Activated CD8-positive, alpha-beta T cell treated with anti-CD3 and anti-CD28 coated beads for 36 hours (primary cell): ENCODE measurements at regions not wholly inside any gene's neighbourhood (a gene's known extent, or its start where the extent isn't known, plus 50 kb on each side); places are given as distances from the start of the nearest gene placed in this dataset.
"Not testable (repeated sequence)": the region's sequence is repeated elsewhere in the genome, so short reads cannot be mapped to it uniquely, and the experiment has no call there.

Experiments
- ATAC-seq: fragments of 200-7000 bp; cut with Tn5 transposase; one replicate; pipeline ENCODE4 v1.10.0; 2021; ENCODE audit warnings: mild to moderate bottlenecking, moderate library complexity
- CTCF ChIA-PET: fragments of 350-600 bp; sonication (Branson Sonifier 250); formaldehyde crosslinking; loops from one replicate; lab custom pipeline; 2021; ENCODE audit warnings: antibody characterized with exemption; lab: Charles Lee
- POLR2A ChIA-PET: fragments of 350-600 bp; sonication (Branson Sonifier 250); formaldehyde crosslinking; loops from one replicate; lab custom pipeline; 2021; ENCODE audit warnings: antibody characterized with exemption; lab: Charles Lee
- DNase-seq: peaks from one replicate; pipeline ENCODE4 v3.0.0-alpha.2; 2020
- H3K27ac Mint-ChIP-seq: one replicate; pipeline ENCODE4 v1.8.0; 2021; ENCODE audit warnings: mild to moderate bottlenecking, mixed read lengths
- H3K27me3 Mint-ChIP-seq: one replicate; pipeline ENCODE4 v1.8.0; 2021; ENCODE audit warnings: mixed read lengths
- H3K36me3 Mint-ChIP-seq: one replicate; pipeline ENCODE4 v1.8.0; 2021; ENCODE audit warnings: low read depth, mixed read lengths
- H3K4me1 Mint-ChIP-seq: one replicate; pipeline ENCODE4 v1.8.0; 2021; ENCODE audit warnings: low read depth, mixed read lengths
- H3K4me3 Mint-ChIP-seq: one replicate; pipeline ENCODE4 v1.8.0; 2021; ENCODE audit warnings: mild to moderate bottlenecking, moderate library complexity, mixed read lengths
- H3K9me3 Mint-ChIP-seq: one replicate; pipeline ENCODE4 v1.8.0; 2021; ENCODE audit warnings: mixed read lengths
- CTCF ChIP-seq: fragments of 200-600 bp; IDR thresholded peaks from one replicate; pipeline ENCODE4 v1.8.0; 2022; ENCODE audit warnings: antibody characterized with exemption, mild to moderate bottlenecking
- intact Hi-C: fragments of 100-400 bp; cut with micrococcal nuclease; formaldehyde crosslinking; loops from one replicate; pipeline ENCODE4 v1.10.0; 2022

- no peak overlapping the region for H3K27ac Mint-ChIP-seq
- H3K27me3 Mint-ChIP-seq, result no peaks in the 10 kb centered on the region
- H3K9me3 Mint-ChIP-seq, result peaks cover 8% of the 10 kb centered on the region
- POLR2A ChIA-PET, result no interaction called here
- CTCF ChIA-PET, result no interaction called here
- H3K36me3 Mint-ChIP-seq, result no peaks in the 10 kb centered on the region
- H3K4me1 Mint-ChIP-seq, result no peaks in the 10 kb centered on the region
- intact Hi-C loops, result no loop called here
- ATAC-seq (no peak), DNase-seq (no peak)
- no peak overlapping the region for H3K4me3 Mint-ChIP-seq
- no peak for TF ChIP-seq CTCF
Observed at GRCh38 chr12:72901685-72902084, 629.5 kb downstream of the TRHDE start.

- ATAC-seq, result no peak
Observed at GRCh38 chr12:72925716-72926115, 653.5 kb downstream of the TRHDE start.

GRCh38 chr12:72931838-72932237 lies 659.7 kb downstream of the TRHDE start:
- ATAC-seq, H3K27me3 Mint-ChIP-seq, CTCF ChIA-PET, intact Hi-C loops, H3K27ac Mint-ChIP-seq, H3K4me1 Mint-ChIP-seq, DNase-seq, H3K4me3 Mint-ChIP-seq, H3K36me3 Mint-ChIP-seq, POLR2A ChIA-PET: not testable (repeated sequence)
- H3K9me3 Mint-ChIP-seq, result peaks cover 17% of the 10 kb centered on the region

More at GRCh38 chr12:72925716-72926115, 653.5 kb downstream of the TRHDE start:
- intact Hi-C loops, result no loop called here
- Mint-ChIP-seq H3K27me3 (no peaks in the 10 kb centered on the region), H3K27ac (no peak overlapping the region), H3K4me3 (no peak overlapping the region), H3K9me3 (no peaks in the 10 kb centered on the region), H3K4me1 (no peaks in the 10 kb centered on the region), H3K36me3 (no peaks in the 10 kb centered on the region)
- no peak for TF ChIP-seq CTCF
- CTCF ChIA-PET, result no interaction called here
- POLR2A ChIA-PET, result no interaction called here
- DNase-seq, result no peak

GRCh38 chr12:72937486-72937885 lies 665.3 kb downstream of the TRHDE start:
- intact Hi-C loops, result no loop called here
- no peak for TF ChIP-seq CTCF
- H3K4me3 Mint-ChIP-seq, result no peak overlapping the region
- ATAC-seq (no peak), DNase-seq (no peak)
- H3K27me3 Mint-ChIP-seq, result no peaks in the 10 kb centered on the region
- ChIA-PET CTCF (no interaction called here), POLR2A (no interaction called here)
- H3K4me1 Mint-ChIP-seq, result no peaks in the 10 kb centered on the region
- H3K27ac Mint-ChIP-seq, result no peak overlapping the region
- peaks cover 22% of the 10 kb centered on the region for H3K9me3 Mint-ChIP-seq
- no peaks in the 10 kb centered on the region for H3K36me3 Mint-ChIP-seq

GRCh38 chr12:72957454-72957853 lies 685.3 kb downstream of the TRHDE start:
- Mint-ChIP-seq H3K4me1 (no peaks in the 10 kb centered on the region), H3K36me3 (no peaks in the 10 kb centered on the region), H3K27me3 (no peaks in the 10 kb centered on the region), H3K4me3 (no peak overlapping the region), H3K9me3 (peaks cover 5% of the 10 kb centered on the region), H3K27ac (no peak overlapping the region)
- no peak for ATAC-seq
- ChIA-PET CTCF (no interaction called here), POLR2A (no interaction called here)
- no peak for DNase-seq
- intact Hi-C loops, result no loop called here
- no peak for TF ChIP-seq CTCF

GRCh38 chr12:72966684-72967083 lies 694.5 kb downstream of the TRHDE start:
- ChIA-PET CTCF (no interaction called here), POLR2A (no interaction called here)
- ATAC-seq (no peak), DNase-seq (no peak)
- Mint-ChIP-seq H3K27ac (no peak overlapping the region), H3K9me3 (peaks cover 2% of the 10 kb centered on the region), H3K36me3 (no peaks in the 10 kb centered on the region), H3K27me3 (no peaks in the 10 kb centered on the region), H3K4me3 (no peak overlapping the region), H3K4me1 (no peaks in the 10 kb centered on the region)
- intact Hi-C loops, result no loop called here
- no peak for TF ChIP-seq CTCF
